Prostate gland (tissue), 1 donor: ENCODE measurements at regions not wholly inside any gene's neighbourhood (a gene's known extent, or its start where the extent isn't known, plus 50 kb on each side); places are given as distances from the start of the nearest gene placed in this dataset.

Source experiments
- POLR2A ChIP-seq: fragments of 450-650 bp; IDR thresholded peaks from one replicate; pipeline ENCODE4 v1.6.1; 2016; ENCODE audit warnings: antibody characterized with exemption, mild to moderate bottlenecking
- POLR2AphosphoS5 ChIP-seq: sonication (generic); formaldehyde crosslinking; IDR thresholded peaks from one replicate; pipeline ENCODE4 v1.6.1; 2017; ENCODE audit warnings: antibody characterized with exemption

GRCh38 chr5:68395926-68396511, 180.5 kb downstream of the PIK3R1 start:
- TF ChIP-seq POLR2AphosphoS5 = peak; percentile 11
- no peak for TF ChIP-seq POLR2A
